ENCODE measurements at regions not wholly inside any gene's neighbourhood (a gene's known extent, or its start where the extent isn't known, plus 50 kb on each side); places are given as distances from the start of the nearest gene placed in this dataset.

DNA sequence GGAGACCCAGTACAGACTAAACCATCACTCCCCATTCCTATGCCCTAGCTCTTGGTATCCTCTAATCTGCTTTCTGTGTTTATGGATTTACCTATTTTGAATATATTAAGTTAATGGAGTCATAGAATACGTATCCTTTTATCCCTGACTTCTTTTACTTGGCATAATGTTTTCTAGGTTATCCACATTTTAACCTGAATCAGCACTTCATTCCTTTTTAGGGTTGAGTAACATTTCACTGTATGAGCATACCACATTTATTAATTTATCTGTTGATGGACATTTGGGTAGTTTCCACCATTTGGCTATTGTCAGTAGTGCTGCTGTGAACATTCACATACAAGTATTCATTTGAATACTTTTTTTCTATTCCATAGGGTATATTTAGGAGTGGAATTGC lies 157.3 kb upstream of the CTNNA2 start:
- no peak for DNase-seq (ENCODE audit: low spot score)

DNA sequence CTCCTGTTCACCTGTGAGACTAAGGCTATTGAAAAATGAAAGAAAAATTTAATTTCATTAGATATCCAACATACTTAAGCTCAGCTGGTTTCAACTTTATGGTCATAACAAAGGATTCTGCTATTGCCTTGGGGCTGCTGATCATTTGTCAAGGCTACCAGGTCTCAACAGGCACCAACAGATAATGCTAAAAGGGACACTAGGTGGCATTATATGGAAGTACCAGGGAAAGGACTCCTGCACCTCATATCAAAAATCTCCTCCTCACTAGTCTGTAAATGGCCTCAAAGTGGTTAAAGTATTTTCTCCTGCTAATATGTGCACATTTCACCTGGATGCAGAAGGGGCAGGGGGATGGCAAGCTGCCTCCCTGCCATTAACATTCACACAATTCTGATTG lies 167.9 kb upstream of the REG3A start:
- no peak for DNase-seq (ENCODE audit: low spot score)

DNA sequence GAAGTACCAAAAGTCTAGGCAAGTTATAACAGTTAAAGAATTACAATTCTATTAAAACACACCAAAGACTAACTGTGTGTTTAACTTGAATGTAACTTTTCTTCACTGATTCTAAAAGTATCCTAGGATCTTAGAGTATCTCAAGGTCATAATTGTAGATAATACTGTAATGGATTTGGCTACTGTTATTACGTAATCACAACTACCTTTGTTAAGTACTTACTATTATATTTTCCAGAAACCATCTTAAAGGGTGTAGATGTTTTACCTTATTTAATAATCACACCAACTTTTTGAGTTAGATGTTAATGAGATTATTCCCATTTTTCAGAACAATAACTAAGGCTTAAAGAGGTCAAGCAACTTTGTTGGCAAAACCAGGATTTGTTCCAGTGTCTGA lies 161.3 kb upstream of the REG3A start:
- DNase-seq (ENCODE audit: low spot score): no peak

DNA sequence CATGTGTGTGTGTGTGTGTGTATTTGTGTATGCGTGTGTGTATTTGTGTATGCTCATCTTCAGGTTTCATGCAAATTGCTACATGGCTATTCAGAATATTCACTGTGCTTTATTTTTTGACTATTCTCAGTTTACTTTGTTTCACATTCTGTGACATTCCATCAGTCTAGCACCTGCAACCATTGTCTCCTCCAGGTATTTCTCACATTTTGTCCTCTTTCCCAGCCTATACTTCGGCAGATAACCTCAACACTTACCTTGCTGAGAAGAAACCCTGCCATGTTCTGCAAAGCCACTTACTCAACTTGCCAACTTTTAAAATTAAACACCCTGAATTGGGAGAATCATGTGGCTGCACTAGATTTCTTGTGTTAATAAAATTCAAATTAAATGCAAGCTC lies 135.4 kb upstream of the REG3A start:
- DNase-seq (ENCODE audit: low spot score): no peak

DNA sequence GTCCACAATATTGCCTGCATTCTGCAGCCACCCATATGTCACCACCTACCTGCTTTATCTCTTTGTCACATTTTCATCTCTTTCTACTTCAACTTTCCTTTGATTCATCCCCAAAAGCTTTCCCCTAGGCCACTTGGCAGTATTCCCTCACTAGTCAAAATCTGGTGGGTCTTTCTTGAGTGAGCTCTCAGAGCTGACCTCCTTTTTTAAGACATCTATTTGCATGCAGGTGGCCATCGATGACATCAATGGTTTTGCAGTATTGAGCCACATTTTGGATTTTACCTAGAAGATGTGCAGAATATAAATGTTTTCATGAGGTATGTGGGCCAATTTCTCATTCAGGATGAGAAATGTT lies 133.4 kb upstream of the REG3A start:
- no peak for DNase-seq (ENCODE audit: low spot score)

DNA sequence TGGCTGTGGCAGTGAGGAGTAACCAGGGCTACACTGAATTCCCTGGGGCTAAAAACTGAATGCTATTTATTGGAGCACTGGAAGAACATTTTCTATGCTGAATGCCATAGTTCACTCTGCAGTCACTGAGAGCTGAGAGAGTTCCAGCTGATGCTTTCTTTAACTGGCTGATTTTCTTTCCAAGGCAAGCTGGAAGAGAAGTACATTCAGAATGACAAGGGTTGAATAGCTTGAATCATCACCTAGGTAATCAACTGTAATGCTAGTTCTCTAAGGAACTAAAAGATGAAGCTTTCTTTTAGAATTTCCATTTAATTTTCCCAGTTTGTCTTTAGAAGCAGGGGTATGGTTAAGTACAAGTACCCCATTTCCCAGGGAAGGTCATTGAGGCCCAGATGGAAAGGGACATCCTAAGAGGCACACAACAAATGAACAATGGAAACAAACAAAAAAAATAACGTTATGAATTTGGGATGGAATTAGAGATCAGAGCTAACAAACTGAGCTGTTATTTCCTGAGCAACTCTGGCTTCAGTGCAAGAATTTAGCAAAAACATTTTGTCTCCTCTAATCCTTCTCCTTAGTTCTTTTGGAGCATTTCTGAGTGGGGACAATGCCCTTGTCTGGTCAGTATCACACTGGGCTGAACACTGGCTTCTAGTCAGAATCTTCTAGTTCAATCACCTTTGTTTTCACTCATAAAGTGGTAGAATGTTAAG lies 132.8 kb upstream of the REG3A start:
- DNase-seq (ENCODE audit: low spot score): no peak

DNA sequence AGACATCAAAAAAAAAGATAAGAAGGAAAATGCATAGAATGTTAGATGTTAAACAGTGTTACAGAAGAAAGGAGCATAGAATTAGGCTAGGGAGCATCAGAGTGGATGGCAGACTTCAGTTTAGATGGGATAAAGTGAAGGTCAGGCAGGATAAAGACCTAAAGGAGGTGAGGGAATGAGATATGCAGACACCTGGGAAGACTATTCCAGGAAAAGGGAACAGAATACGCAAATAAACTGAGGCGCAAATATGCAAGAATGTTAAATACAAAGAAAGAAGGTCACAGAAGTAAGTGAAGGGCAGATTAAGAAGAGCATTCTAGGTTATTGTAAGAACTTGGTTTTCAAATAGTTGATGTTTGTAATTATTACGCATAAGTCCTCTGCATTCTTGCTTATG lies 116.3 kb upstream of the REG3A start:
- DNase-seq (ENCODE audit: low spot score): no peak

DNA sequence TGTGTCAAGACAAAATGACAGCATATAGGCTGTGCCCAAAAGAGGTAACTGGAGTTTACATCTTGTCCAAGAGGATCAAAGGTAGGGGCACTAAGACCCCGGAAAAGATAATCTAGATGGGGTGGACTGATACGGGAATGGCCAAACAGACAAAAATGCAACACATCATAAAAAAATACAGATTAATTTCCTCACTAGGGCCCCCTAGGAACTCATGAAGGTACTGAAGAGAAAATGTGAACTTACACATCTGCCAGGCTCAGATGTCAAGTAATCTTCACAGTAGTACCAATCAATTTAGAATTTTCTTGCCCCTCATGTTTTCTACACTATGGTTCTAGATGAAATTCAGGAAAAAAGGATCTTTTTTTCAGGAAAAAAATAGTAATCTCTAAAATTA lies 115.6 kb upstream of the REG3A start:
- no peak for DNase-seq (ENCODE audit: low spot score)

DNA sequence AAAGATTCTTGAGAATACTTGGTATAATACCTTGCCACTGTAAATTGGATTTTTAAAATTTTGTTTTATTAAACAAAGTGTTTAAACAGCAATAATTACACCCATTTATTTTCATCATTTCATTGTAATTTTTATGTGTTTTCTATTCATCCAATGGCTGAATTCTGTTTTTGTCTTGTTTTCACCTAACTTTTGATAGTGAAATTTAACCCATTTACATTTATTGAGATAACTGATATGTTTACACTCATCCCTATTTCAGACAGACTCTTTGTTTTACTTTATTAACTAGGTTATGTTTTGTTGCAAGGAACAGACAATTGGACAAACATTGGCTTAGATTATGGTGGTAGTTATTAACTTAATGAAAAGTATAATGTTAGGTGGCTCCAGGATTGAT lies 113.1 kb upstream of the REG3A start:
- no peak for DNase-seq (ENCODE audit: low spot score)

DNA sequence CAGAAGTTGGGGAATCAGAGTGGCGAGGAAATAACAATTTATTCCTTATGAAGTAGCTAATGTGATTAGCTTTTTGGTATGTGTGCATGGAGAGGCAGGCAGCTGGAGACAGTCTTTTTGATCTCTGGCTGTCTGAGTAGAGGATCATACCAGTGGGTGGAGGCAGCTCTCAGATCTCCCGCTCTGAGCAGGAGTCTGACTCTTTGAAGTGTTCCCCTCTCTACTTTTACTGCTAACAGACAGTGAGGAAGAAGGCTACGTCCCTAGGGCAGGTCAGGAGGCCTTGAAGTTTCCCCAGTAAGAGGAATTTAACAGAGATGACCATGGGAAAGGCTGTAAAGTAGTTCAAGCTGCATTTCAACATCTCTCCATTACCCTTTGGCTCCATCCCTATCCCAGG lies 111.9 kb upstream of the REG3A start:
- DNase-seq (ENCODE audit: low spot score): no peak

DNA sequence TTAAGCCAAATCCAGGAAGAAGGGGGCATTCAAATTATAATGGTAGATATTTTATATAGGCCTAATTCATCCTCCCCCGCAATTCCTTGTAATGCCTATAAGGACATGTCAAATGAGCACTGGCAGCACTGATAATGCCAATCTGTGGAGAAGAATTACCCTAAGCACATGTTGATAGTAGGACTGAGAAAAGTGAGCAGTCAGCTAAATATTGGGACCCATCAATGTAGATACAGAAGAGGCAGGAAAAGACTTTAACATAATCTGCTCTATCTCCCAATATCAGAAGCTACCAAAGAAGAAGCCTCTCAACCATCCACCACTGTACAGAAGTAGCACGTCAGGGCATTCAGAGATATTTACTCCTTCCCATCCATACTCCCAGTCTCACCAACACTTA lies 101.3 kb upstream of the REG3A start:
- DNase-seq (ENCODE audit: low spot score): no peak

DNA sequence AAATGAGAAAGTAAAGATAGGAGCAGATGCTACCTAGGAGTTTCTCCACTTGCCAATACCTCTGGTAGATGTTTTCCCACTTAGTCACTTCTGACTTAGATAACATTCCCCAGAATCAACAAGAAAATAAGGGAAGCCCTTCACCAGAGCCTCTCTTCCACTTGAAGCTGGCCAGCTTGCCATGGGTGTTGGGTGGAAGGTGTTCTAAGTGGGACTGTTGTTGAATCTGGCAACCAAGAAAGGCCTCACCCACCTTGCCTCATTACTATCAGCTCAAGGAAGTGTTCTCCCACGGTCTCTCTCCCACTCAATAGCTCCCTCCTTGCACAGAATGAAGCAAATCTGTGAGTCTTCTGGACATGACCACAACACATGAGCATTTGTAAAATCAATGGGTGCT lies 100.4 kb upstream of the REG3A start:
- DNase-seq (ENCODE audit: low spot score): no peak

DNA sequence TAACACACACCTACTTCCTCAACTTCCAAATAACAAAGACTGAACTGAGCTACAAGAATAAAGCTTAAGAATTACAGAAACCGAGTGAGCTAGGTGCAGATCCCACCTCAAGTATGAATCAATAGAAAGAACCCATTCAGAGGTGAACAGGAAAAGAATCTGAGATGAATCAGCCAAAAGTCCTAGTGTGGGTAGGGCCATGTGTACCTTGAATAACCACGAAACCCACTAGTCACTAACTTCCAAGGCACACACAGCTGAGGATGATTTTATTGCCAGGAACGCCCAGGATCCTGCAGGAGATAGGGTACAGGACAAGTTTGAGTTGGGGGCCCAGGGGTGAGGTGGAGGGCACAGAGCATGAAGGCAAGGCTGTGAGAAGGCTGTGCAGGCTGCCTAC lies 99.7 kb upstream of the REG3A start:
- no peak for DNase-seq (ENCODE audit: low spot score)

DNA sequence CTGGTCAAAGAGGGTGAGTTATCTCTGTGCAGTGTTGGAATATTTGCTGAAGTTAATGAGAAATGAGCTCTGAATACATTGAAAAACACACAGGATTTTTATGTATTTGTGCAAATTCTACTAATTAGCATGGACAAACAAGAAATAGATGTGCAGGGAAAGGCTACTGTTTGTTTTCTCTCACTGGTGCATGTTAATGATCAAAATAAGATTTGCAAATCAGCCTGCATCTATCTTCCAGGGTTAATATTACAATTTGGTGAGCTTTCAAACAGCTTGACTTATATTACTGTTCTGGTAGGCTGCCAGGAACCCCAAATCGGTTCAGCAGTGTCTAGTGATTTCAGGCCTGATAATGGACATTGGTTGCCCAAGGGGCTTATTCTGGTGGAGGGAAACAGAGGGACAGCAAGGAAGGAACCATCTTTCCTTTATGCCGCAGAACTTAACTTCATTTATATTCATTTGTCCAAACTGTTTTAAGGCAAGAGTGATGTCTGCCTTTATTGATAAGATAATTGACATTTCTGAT lies 93.8 kb upstream of the REG3A start:
- no peak for DNase-seq (ENCODE audit: low spot score)

DNA sequence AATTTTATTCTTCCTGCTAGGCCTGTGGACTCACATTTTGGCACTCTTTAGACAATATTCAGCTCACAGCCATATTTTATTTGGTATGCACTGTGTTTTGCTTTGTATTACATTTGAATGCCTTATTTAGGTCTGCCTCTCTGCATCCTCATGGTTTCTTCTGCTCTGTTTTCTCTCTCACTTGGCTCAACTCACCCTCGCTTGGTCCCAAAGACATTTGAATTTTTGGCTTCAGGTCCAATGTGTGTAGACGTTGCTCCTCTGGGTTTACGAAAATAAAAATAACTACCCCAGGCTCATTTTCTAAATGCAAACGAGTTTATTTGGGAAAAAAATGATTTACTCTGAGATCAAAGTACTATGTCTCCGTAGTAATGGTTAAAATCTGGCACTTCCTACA lies 91.1 kb upstream of the REG3A start:
- DNase-seq (ENCODE audit: low spot score): no peak

DNA sequence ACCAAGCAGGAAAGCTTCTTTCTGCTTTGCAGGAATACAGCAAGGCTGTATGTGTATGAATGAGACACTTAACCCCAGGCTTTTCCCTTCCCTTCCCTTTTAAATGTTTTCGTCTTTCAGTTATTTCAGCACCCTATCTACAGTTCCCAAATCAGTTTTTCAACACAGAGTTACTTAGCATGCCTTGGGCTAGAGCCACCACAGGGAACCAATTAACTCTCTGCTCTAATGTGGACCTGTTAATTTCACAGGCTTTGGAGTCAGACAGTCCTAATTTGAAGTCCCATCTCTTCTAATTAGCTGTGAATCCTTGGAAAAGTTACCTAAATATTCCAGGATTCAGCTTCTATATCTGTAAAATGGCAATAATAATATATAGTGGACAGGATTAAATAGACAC lies 89.2 kb upstream of the REG3A start:
- DNase-seq (ENCODE audit: low spot score): no peak

DNA sequence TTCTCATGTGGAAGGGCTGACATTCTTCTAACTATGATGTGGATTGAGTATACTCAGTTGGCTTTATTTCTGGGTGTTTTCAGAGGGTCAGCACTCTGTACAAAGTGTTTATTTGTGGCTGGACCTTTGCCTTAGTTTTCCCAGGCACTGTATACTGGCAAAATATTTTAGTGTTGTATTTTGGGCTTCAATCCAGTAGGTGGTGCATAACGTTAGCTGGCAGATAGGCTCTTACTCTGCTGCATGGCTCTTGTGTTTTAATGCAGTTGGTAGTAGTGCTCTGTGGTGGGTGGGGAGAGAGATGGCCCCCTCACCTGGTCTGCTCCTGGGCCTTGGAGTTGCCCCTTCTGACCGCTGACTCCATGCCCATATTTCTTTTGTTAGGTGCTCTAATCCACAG lies 75.6 kb upstream of the REG3A start:
- no peak for DNase-seq (ENCODE audit: low spot score)

DNA sequence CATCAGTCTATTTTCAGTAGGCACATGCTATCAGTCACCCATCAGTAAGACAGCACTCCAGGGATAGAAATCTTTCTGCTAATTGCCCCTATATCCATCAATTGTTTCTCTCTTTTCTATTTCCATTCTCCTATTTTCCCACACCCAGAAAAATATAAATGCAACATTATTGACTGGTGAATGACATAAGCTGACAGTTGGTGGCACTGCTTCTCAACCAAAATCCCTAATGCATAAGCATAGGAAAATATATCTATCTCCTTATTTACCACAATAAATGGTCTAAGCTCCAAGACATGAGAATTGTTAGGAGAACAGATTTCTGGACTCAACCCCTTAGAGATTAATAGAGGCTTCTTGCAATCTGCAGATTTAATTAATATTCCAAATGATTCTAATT lies 64.0 kb upstream of the REG3A start:
- DNase-seq (ENCODE audit: low spot score): no peak

DNA sequence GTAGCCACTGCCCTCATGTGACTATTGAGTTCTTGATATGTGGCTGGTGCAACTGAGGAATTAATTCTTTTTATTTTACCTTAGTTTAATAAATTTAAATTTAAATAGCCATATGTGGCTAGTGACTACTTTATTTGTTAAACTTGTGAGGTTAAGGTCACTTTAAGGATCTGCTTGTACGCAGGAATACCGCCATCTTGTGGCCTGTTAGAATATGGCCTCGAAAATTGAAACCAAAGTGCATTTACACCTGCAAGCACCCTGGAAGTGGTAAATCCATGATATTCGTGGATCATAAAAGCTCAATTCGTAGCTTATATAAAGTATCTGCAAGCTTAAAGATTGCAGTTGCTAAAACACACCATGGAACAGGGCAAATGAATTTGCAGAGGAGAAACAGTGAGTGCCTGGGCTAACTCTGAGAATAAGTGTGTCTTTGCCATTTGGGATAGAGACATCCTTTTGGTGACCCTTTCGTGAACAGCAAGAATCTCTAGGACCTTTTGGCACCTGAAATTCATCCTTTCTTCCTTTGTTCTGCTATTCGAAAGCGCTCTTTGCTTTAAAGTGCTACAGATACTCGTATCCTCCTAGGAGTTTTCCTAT lies 59.9 kb upstream of the REG3A start:
- peak; percentile 7 for DNase-seq (ENCODE audit: low spot score)

DNA sequence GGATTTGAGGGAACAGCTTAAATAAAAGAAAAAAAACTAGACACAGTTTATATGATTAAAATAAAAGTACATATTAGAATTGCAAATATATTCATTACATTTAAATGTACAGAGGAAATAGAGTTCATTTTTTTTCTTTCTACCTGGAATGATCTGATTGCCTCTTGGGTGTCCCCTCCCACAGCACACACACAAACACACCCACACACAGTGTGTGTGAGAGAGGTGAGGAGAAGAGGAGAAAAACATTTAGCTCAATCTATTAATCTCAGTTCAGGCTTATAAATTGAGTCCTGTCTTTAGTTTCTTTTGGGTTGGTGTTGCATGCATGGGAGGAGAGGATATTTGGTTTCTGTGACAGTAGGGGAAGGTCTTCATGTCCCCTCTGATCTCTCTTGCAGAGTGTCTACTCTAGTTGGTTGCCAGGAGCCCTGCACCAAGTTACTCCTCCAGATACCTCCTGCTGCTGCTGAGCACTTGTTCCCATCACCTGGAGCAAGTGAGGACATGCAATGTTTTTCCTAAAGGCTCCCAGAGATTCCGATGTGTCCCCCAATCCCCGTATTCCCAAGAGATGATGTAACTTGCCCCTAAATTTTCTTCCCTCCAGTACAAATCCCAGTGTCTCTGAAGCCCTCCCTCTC lies 50.8 kb upstream of the REG3A start:
- no peak for DNase-seq (ENCODE audit: low spot score)
